T-helper 2 cell treated with Interferon-gamma antibody and Interleukin-4, amounts not matched to agents 5 μg/mL and 100 μg/mL, for 36 hours (primary cell): ENCODE measurements at regions not wholly inside any gene's neighbourhood (a gene's known extent, or its start where the extent isn't known, plus 50 kb on each side); places are given as distances from the start of the nearest gene placed in this dataset.

Experiments used
- DNase-seq: peaks from one replicate; pipeline ENCODE4 v3.0.0; 2021; ENCODE audit warnings: low spot score
- H3K27ac Mint-ChIP-seq: one replicate; pipeline ENCODE4 v1.8.0; 2021; ENCODE audit warnings: mild to moderate bottlenecking, mixed read lengths
- H3K27me3 Mint-ChIP-seq: one replicate; pipeline ENCODE4 v1.8.0; 2021; ENCODE audit warnings: low read depth, mixed read lengths
- H3K36me3 Mint-ChIP-seq: one replicate; pipeline ENCODE4 v1.8.0; 2021; ENCODE audit warnings: low read depth, mixed read lengths
- H3K4me1 Mint-ChIP-seq: one replicate; pipeline ENCODE4 v1.8.0; 2021; ENCODE audit warnings: low read depth, mixed read lengths
- H3K4me3 Mint-ChIP-seq: one replicate; pipeline ENCODE4 v1.8.0; 2022; ENCODE audit warnings: mild to moderate bottlenecking, moderate library complexity, mixed read lengths
- H3K9me3 Mint-ChIP-seq: one replicate; pipeline ENCODE4 v1.8.0; 2021; ENCODE audit warnings: mixed read lengths

GRCh38 chr6:95794749-95795148, 217.4 kb downstream of the MANEA start:
- peaks cover 9% of the 10 kb centered on the region for H3K27me3 Mint-ChIP-seq
- DNase-seq = no peak
- no peaks in the 10 kb centered on the region for H3K9me3 Mint-ChIP-seq
- H3K36me3 Mint-ChIP-seq = no peaks in the 10 kb centered on the region
- H3K27ac Mint-ChIP-seq = no peak overlapping the region
- H3K4me3 Mint-ChIP-seq = no peak overlapping the region
- peaks cover 4% of the 10 kb centered on the region for H3K4me1 Mint-ChIP-seq

- Mint-ChIP-seq H3K27me3 (peaks cover 9% of the 10 kb centered on the region), H3K27ac (no peak overlapping the region), H3K9me3 (no peaks in the 10 kb centered on the region), H3K4me3 (no peak overlapping the region), H3K36me3 (no peaks in the 10 kb centered on the region), H3K4me1 (peaks cover 8% of the 10 kb centered on the region)
- no peak for DNase-seq
These were observed 218.6 kb downstream of the MANEA start for GRCh38 chr6:95795927-95796326.

GRCh38 chr6:95797054-95797453, 218.7 kb upstream of the FUT9 start:
- DNase-seq = no peak
- no peak overlapping the region for H3K4me3 Mint-ChIP-seq
- H3K36me3 Mint-ChIP-seq = no peaks in the 10 kb centered on the region
- no peaks in the 10 kb centered on the region for H3K9me3 Mint-ChIP-seq
- no peak overlapping the region for H3K27ac Mint-ChIP-seq
- peaks cover 8% of the 10 kb centered on the region for H3K4me1 Mint-ChIP-seq
- peaks cover 9% of the 10 kb centered on the region for H3K27me3 Mint-ChIP-seq

- Mint-ChIP-seq H3K4me1 (peaks cover 25% of the 10 kb centered on the region), H3K27ac (no peak overlapping the region), H3K27me3 (peaks cover 2% of the 10 kb centered on the region), H3K4me3 (no peak overlapping the region), H3K36me3 (no peaks in the 10 kb centered on the region), H3K9me3 (no peaks in the 10 kb centered on the region)
- no peak for DNase-seq
These were observed 212.8 kb upstream of the FUT9 start for GRCh38 chr6:95802978-95803377.

GRCh38 chr6:95803889-95804288, 211.9 kb upstream of the FUT9 start:
- no peak overlapping the region for H3K27ac Mint-ChIP-seq
- no peak for DNase-seq
- H3K36me3 Mint-ChIP-seq = no peaks in the 10 kb centered on the region
- peaks cover 25% of the 10 kb centered on the region for H3K4me1 Mint-ChIP-seq
- H3K9me3 Mint-ChIP-seq = no peaks in the 10 kb centered on the region
- peaks cover 2% of the 10 kb centered on the region for H3K27me3 Mint-ChIP-seq
- H3K4me3 Mint-ChIP-seq = no peak overlapping the region

GRCh38 chr6:95804847-95805541, 210.8 kb upstream of the FUT9 start:
- H3K9me3 Mint-ChIP-seq = no peaks in the 10 kb centered on the region
- H3K27ac Mint-ChIP-seq = peak overlapping the region; percentile 53
- H3K36me3 Mint-ChIP-seq = no peaks in the 10 kb centered on the region
- no peaks in the 10 kb centered on the region for H3K27me3 Mint-ChIP-seq
- H3K4me1 Mint-ChIP-seq = peaks cover 19% of the 10 kb centered on the region
- DNase-seq = peak; percentile 32
- no peak overlapping the region for H3K4me3 Mint-ChIP-seq

GRCh38 chr6:95805699-95806098, 210.1 kb upstream of the FUT9 start:
- Mint-ChIP-seq H3K36me3 (no peaks in the 10 kb centered on the region), H3K9me3 (no peaks in the 10 kb centered on the region), H3K4me3 (peak overlapping the region; percentile 4), H3K27ac (peak overlapping the region; percentile 53), H3K27me3 (no peaks in the 10 kb centered on the region), H3K4me1 (peaks cover 17% of the 10 kb centered on the region)
- no peak for DNase-seq

- Mint-ChIP-seq H3K9me3 (no peaks in the 10 kb centered on the region), H3K36me3 (no peaks in the 10 kb centered on the region), H3K4me1 (no peaks in the 10 kb centered on the region), H3K27ac (no peak overlapping the region), H3K4me3 (no peak overlapping the region), H3K27me3 (peaks cover 9% of the 10 kb centered on the region)
- no peak for DNase-seq
These were observed 200.3 kb upstream of the FUT9 start for GRCh38 chr6:95815389-95816056.

- peaks cover 3% of the 10 kb centered on the region for H3K27me3 Mint-ChIP-seq
- no peaks in the 10 kb centered on the region for H3K36me3 Mint-ChIP-seq
- peaks cover 2% of the 10 kb centered on the region for H3K9me3 Mint-ChIP-seq
- no peak overlapping the region for H3K4me3 Mint-ChIP-seq
- no peak for DNase-seq
- H3K4me1 Mint-ChIP-seq = peaks cover 6% of the 10 kb centered on the region
- no peak overlapping the region for H3K27ac Mint-ChIP-seq
These were observed 196.3 kb upstream of the FUT9 start for GRCh38 chr6:95819461-95819860.

- no peak for DNase-seq
- Mint-ChIP-seq H3K36me3 (no peaks in the 10 kb centered on the region), H3K27ac (no peak overlapping the region), H3K4me3 (no peak overlapping the region), H3K9me3 (peaks cover 5% of the 10 kb centered on the region), H3K4me1 (peaks cover 6% of the 10 kb centered on the region), H3K27me3 (peaks cover 3% of the 10 kb centered on the region)
These were observed 195.8 kb upstream of the FUT9 start for GRCh38 chr6:95819939-95820338.

GRCh38 chr6:95830859-95831557, 184.8 kb upstream of the FUT9 start:
- Mint-ChIP-seq H3K4me1 (no peaks in the 10 kb centered on the region), H3K27me3 (no peaks in the 10 kb centered on the region), H3K27ac (no peak overlapping the region), H3K9me3 (no peaks in the 10 kb centered on the region), H3K4me3 (no peak overlapping the region), H3K36me3 (no peaks in the 10 kb centered on the region)
- no peak for DNase-seq

- Mint-ChIP-seq H3K27ac (no peak overlapping the region), H3K9me3 (no peaks in the 10 kb centered on the region), H3K4me1 (no peaks in the 10 kb centered on the region), H3K36me3 (no peaks in the 10 kb centered on the region), H3K27me3 (no peaks in the 10 kb centered on the region), H3K4me3 (no peak overlapping the region)
- DNase-seq = no peak
These were observed 177.9 kb upstream of the FUT9 start for GRCh38 chr6:95837890-95838289.

- no peak overlapping the region for H3K27ac Mint-ChIP-seq
- H3K36me3 Mint-ChIP-seq = no peaks in the 10 kb centered on the region
- DNase-seq = no peak
- H3K4me1 Mint-ChIP-seq = no peaks in the 10 kb centered on the region
- H3K4me3 Mint-ChIP-seq = no peak overlapping the region
- H3K27me3 Mint-ChIP-seq = no peaks in the 10 kb centered on the region
- H3K9me3 Mint-ChIP-seq = no peaks in the 10 kb centered on the region
These were observed 174.2 kb upstream of the FUT9 start for GRCh38 chr6:95841560-95841959.

- Mint-ChIP-seq H3K36me3 (no peaks in the 10 kb centered on the region), H3K9me3 (no peaks in the 10 kb centered on the region), H3K27me3 (no peaks in the 10 kb centered on the region), H3K4me1 (no peaks in the 10 kb centered on the region), H3K27ac (no peak overlapping the region), H3K4me3 (no peak overlapping the region)
- DNase-seq = no peak
These were observed 169.1 kb upstream of the FUT9 start for GRCh38 chr6:95846652-95847051.
